Nucleus accumbens (tissue), 56 donors: ENCODE measurements at regions not wholly inside any gene's neighbourhood (a gene's known extent, or its start where the extent isn't known, plus 50 kb on each side); places are given as distances from the start of the nearest gene placed in this dataset.

Source experiments
- DNase-seq, 56 donors: peaks; one replicate each; lab custom pipeline; 2025; lab: John Stamatoyannopoulos, UW

DNA sequence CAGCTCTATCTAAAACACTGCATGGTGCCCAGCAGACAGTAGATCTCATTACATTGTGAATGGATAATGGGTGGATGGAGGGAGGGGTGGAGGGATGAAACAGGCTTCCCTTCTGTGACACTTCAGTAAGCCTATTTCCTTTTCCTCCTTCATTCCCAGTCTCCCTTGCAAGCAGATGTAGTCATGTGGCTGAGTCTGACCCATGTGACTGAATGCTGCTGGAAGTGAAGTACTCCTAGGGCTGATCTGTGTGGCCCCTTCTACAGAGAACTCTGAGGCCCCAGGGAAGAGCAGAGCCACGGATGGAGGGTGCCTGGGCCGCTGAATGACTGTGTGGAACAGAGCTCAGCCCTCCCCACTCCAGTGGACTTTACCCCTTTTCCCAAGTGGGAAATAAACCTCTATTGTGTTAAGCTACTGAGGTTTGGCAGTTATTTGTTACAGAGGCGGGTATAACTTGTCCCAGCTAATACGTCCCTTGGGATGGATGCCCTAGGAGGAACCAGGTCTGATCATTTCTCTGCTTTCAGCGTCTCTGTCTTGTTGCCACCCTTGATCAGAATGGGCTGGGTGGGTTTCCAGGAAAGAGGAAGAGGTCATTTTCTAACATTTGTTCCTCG, 176.1 kb upstream of the MVB12B start:
- no peak for DNase-seq

DNA sequence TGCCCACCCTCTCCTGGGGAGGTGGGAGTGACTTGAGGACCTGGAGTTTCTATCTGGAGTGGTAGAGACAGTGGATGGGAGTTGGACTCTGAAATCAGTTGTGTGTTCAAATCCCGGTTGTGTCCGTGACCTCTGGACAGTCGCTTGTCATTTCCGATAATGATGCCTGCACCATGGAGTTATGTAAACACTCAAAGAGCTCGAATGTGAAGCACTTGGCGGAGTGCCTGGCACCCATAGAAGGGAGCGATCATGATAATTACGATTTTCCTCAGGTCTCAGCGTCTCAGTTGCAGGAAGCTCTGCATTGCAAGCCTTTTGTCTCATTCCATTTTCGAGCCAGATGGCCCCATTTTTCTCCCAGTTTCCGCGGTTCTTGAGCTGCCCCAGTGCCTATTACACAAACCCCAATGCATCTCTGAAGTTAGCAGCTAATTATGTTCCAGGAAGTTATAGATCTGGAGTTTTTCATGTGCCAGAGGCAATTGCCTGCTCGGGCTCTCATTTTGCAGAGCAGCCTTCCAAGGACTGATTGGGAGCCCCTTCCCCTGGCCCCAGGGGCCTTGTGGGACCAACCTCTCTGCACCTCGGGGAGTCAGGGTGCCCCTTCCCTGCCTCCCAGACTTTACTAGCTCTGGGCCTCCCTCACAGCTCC, 175.5 kb upstream of the MVB12B start:
- DNase-seq, result no peak

DNA sequence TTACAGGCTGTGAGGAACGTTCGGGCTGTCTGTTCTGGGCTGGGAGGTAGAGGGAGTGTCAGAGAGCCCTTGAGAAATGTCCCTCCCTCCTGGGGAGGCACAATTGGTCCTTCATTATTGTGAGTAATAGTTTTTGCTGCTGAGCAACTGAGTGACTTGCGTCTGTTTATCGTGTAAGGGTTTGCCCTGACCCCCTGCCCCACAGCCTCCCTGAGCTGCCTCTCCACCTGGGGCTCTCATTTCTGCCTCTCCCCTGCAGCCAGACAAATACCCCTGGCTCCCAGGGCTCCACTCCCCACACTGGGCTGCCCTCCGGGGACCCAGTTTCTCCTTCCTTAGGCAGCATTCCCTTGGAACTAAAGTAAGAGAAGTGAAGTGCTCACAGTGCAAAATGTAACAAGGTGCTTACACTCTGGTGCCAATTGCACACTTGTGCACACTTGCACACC, 174.9 kb upstream of the MVB12B start:
- DNase-seq, result no peak

DNA sequence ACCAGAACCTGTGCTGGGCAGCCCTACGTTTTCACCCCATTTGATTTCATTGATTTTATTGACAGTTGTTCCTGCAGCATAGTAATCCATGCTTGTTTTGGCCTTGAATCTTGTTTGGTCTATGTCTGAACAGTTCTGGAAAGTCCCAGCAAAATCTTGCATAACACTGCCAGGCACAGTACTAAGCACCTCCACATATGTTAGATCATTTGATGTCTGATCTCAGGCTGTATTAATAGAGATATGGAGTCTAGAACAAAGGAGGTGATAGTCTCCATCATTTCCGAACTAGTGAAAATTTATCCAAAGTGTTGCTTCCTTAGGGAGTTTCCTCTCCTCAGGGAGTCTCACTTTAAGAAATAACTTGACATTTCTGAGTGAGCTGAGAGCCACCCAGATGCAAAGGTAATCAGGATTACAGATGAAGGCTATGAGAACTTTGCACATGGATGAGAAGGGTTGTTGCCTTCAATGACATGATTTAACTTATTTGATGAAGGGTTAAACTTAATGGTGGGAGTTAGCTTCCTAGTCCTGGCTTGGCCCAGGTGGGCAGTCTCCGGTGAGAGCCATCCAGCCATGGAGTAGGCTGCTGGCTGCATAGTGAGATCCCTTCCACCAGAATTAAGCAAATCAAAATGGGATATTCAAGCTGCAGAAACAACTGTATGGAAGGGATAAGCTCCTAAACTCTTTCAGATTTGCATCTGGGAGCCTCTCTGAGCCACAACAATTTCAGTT, 173.8 kb upstream of the MVB12B start:
- no peak for DNase-seq

DNA sequence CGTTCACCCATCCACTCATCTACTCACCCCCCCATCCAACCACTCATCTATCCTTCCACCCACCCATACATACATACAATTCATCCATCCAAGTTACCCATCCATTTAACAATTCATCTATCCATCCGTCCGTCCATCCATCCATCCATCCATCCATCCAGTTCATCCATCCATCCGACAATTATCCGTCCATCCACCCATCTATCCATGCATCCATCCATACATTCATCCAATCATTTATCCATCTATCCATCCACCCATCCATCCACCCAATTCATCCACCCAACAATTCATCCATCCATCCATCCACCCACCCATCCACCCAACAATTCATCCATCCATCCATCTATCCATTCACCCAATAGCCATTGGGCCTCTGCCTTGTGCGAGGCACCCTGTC, 173.2 kb upstream of the MVB12B start:
- no peak for DNase-seq

DNA sequence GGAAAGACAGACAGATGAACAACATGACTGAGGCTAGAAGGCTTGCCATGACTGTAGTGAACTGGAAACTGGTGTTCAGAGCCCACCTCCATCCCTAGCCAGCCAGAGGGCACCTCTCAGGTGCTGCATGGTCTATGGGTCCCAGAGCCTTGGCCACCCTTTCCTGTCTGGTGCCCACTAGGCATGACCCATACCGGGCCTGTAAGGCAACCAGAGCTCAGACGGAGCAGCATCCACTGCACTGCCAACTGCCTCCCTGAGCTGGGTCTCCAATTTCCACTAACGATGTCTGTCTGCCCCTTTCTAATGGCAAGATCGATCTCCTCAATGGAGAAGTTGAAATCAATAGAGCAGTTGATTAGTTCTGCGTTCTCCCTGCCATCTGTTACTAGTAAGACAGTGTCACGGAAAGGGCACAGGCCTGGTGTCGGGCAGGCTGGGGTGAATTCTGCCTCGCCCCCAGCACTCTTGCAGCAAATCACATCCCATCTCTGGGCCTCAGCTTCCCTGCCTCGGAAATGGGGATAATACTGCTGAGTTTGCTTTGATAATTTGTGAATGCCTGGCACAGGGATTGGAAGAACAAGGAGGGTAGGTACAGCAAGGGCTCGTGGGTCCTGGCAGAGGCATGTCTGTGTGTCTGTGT, 172.3 kb upstream of the MVB12B start:
- DNase-seq, result no peak

DNA sequence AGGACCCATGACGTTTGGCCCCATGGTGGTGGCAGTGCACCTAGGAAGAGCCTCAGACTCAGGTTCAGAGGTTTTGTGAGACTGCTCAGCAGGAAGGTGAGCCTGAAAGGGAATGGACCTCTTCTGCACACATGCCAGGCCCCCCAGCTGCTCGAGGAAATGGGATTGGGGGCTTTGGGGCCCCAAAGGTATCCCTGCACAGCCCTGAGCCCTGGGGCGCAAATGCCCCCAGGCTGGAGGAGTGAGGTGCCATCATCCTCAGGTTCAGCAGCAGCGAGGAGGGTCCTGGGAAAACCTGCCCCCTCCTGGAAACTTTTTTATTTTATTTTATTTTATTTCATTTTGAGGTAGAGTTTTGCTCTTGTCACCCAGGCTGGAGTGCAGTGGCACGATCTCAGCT, 171.8 kb upstream of the MVB12B start:
- DNase-seq, result no peak

DNA sequence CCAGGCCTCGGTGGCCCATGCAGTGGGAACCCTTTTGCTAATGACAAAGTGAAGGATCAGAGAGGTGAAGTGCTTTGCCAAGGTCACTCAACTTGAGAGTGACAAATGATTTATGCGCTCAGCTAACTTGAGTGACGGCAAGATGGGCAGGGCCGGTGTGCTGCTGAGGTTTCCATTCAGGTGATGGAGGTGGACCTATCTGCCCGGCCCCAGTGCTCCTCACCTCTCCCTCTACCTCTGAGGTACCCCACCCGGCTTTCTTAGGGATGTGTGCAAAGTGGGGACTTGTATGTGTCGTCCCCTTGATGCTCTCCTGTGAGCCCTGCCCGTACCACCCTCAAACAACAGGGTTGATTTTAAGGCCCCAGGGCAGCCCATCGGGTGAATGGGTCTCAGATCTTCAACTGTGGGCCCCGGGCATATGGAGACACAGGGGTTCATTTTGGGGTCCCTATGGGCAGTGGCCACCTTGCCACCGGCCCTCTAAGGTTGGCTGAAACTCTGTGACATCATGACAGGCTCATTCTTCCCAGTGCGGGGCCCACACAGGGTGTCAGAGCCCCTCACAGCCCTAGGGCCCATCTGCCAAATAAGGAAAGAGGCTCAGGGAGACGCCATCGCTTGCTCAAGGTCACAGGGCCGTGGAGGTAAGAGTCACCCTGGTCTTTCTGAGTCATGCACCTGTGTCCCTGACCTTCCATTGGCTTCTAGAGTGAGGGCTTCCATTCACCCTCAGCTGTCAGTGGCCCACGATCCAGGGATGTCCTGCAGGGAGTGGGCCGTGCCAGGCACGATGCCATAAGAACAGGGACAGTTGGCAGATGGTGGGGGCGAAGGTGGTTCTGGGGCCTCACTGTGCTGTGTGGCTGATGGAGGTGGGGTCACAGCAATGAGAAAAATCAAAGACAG, 170.6 kb upstream of the MVB12B start:
- no peak for DNase-seq

DNA sequence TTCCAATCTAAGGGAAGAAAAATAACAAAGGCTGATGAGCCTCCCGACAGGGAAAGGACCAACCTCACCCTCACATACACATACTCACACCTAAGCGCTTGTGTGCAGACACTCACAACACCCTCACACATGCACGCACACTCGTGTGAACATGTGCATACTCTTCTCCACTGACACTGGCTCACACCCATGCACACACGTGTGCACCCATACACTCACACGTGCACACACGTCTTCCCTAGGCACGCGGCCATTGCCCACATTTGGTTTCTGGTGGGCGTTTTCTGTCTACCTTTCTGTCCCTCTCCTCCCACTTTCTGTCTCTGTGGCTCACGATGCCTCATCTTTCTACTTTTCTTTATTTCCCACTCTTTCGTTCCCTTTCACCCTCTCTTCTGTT, 169.7 kb upstream of the MVB12B start:
- DNase-seq, result no peak

DNA sequence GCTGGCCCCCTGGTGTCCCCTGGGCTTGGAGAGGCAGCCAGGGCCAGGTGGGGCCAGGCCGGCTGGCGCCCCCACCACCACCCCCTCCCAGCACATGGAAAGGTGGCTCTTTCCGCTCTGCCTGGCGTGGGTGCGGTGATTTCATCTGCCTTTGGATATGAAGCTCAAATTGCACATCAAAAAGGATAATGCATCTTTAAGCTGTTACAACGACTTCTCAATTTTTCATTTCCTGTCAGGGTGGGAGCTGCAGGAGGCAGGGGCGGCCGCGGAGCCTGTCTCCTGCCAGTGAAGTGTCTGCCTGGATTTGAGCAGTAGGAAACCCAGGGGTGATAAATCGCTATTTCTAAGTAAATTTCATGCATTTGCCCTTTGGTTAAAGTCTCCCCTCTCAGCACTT, 169.2 kb upstream of the MVB12B start:
- peak in 25 of 56 donors; percentile 13 to 75 (median 41) for DNase-seq

DNA sequence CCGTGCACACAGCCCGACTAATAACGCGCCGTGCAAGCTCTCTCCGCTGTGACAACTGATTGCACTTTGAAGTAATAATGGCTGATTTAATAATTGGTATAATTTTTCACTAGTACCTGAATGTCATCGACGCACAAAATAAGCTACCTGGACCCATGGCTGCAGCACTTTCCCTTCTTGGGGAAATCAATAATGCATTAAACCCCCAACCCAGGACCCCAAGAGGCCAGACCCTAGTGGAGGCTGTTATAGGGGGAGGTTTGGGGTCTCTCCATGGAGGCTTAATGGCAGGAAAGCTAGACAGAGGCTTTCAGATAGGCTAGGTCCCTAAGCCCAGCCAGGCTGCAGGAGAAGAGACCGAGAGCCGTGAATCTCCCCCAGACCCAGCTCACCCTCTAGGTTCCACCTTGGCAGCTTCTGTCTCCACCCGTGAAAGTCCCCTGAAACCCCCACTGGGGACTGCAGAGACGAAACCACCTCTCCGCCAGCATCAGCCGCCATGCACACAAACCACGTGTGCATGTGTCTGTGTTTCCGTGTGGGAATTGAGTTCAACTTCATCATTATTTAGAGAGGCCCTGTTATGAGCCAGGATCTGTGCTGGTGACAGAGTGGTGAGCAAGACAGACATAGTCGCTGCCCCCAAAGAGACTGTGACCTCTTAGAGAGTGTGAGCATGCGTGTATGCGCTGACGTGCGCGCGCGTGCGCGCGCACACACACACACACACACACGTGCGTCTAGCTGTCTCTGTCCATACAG, 168.6 kb upstream of the MVB12B start:
- DNase-seq, result no peak

DNA sequence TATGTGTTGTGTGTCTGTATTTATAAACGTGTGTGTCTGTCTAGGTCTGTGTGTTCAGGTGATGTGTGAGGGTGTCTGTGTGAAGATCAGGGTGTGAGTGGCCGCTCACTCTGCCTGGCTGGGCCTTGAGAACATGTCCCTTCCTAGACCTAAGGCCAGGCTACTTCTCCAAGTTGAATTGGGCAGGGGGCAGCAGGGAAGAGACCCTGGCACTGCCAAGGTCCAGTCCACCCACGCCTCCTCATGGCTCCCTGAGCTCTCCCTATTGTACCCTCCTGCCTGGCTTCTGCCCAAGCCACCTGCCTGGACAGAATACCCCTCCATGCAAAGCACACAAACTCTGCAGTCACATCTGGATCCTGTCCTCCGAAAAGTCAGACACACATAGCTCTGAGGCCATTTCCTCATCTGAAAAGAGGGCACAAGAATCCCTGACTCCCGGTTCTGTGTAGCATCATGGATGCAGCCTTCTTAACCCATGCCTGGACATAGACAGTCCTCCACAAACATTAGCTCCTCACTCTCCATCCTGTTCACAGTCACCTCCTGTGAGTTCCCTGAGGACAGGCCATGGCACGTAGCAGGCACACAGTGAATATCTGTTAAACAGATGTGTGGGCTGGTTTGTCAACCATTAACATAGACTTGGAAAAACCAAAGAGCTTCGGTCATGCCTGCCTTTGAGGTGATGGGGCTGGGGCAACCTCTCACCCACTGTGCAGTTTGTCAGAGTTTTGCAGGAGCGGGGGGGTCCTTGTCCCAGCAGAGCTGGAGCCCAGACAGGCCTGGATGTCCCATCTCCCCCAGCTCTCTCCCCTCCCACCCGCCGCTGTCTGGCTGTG, 167.8 kb upstream of the MVB12B start:
- DNase-seq, result no peak

DNA sequence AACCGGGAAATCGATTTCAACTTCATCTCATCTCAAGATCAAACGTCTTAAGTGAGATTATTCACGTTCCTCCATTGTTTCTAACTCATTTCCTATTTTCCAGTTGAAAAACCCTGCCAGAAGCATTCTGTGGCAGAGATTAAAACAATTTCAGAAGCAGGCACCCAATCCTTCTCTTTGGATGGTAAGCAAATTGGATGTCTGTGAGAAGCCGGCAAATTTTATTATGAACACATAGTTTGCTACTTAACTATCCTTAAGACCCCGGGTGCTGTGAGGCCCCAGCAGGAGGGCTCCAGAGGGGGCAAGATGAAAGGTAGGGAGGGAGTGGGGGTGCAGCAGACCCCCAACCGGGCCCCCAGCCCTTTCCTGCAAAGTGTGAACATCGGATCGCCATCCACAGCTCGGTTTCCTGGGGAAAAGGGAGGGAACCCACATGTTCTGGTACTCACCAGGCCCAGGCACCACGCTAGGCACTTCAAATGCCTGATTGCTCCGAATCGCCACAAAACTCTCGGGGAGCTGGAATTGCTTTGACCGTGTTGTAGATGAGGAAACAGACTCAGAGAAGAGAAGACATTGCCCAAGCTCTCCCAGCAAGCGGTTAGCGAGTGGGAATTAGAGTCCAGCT, 167.1 kb upstream of the MVB12B start:
- no peak for DNase-seq

DNA sequence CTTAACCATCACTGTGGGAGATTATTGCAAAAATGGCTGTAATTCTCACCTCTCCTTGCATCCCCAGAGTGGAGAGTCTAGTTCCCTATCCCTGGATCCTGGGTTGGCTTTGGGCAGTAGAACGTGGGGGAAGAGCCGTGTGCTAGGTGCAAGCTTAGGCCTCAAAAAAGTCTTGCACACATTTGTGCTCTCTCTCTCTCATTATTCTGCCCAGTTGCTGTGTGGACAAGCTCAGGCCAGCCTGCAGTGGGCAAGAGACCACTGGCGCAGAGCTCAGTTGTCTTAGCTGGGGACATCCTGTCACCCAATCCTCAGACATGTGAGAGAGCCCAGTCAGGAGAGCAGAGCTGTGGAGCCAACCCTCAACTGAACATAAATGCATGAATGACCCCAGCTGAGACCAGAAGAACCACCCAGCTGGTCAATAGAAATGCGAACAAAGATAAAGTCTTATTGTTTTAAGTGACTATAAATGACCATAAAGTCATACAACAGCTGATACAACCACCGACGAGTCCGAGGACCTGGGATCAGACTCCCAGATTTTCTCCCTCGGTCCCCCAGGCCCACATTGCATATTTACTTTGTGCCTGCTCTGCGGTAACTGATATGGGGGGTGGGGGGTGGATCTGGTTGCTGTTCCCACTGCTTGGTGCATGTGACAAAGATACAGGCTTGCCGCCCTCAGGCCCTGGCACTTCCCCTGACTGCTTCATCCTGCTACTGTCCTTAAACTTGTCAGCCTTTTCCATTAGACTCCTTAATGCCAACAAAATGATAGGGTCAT, 166.4 kb upstream of the MVB12B start:
- no peak for DNase-seq

DNA sequence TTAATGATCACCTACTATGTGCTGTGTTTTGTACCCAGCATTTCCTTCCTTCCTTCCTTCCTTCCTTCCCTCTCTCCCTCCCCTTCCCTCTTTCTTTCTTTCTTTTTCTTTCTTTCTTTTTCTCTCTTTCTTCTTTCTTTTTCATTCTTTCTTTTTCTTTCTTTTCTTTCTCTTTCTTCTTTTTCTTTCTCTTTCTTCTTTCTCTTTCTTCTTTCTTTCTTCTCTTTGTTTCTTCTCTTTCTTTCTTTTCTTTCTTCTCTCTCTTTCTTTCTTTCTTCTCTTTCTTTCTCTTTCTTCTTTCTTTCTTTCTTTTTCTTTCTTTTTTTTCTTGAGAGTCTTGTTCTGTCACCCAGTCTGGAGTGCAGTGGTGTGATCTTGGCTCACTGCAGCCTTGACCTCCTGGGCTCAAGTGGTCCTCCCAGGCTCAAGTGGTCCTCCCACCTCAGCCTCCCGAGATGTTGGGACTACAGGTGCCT, 165.7 kb upstream of the MVB12B start:
- no peak for DNase-seq

DNA sequence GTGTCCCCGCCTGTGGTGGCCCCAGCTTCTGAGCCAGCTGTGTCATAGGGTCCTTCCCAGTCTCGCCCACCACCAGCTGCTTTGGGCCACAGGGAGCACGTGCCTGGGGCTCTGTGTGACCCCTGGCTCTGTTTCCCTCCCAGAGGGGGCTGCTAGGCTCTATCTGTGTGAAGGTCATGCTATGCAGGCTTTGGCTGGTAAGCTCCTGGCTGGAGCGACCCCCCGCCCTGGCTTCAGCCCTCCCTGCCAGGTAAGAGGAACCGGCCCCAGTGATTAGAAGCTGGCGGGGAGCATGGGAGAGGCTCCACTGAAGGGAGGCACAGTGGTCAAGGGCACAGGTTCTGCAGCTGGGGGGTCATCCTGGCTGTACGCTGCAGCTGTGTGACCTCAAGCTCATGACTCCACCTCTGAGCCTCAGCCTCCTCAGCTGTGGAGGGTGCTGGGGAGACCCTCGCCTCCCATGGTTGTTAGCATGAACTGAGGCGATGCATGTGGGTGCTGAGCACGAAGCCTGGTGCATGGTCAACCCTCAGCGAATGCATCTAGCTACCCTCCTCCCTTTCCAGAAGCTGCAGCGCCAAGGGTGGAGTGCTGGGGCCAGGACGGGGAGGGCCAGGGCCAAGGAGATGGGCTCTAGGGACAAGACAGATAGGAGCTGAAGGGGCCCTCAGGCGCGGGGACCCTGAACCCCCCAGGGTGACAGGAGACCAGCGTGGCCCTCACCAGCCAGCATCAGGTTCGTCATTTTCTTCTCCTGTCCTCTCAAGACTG, 163.8 kb upstream of the MVB12B start:
- no peak for DNase-seq
